ENCODE measurements at regions not wholly inside any gene's neighbourhood (a gene's known extent, or its start where the extent isn't known, plus 50 kb on each side); places are given as distances from the start of the nearest gene placed in this dataset.

DNA sequence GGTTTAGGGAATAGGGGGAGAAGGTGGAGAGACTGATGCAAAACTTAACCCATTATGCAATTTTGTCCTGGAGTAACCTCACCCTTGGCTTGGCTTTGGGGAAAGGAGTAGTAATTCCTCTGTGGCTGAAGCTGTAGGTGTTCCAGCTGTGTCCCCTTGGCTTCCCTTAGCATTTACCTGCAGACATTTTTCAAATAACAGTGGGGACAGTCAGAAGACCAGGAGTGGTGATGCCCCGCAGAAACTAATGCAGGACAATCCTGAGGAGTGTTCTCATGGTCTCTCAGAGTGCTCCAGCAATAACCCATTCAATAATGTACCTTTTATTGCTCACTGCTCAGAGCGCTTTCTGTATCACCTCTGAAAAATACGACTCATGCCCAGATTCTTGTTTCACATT, 282.1 kb downstream of the ZEB1 start:
- TF ChIP-seq, protein P1, sequence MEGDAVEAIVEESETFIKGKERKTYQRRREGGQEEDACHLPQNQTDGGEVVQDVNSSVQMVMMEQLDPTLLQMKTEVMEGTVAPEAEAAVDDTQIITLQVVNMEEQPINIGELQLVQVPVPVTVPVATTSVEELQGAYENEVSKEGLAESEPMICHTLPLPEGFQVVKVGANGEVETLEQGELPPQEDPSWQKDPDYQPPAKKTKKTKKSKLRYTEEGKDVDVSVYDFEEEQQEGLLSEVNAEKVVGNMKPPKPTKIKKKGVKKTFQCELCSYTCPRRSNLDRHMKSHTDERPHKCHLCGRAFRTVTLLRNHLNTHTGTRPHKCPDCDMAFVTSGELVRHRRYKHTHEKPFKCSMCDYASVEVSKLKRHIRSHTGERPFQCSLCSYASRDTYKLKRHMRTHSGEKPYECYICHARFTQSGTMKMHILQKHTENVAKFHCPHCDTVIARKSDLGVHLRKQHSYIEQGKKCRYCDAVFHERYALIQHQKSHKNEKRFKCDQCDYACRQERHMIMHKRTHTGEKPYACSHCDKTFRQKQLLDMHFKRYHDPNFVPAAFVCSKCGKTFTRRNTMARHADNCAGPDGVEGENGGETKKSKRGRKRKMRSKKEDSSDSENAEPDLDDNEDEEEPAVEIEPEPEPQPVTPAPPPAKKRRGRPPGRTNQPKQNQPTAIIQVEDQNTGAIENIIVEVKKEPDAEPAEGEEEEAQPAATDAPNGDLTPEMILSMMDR (IDR thresholded peaks at IDR 0.05) = no peak
- no peak for TF ChIP-seq EZH2 (IDR thresholded peaks at IDR 0.05)
